ENCODE measurements at regions not wholly inside any gene's neighbourhood (a gene's known extent, or its start where the extent isn't known, plus 50 kb on each side); places are given as distances from the start of the nearest gene placed in this dataset.
"Not testable (repeated sequence)": the region's sequence is repeated elsewhere in the genome, so short reads cannot be mapped to it uniquely, and the experiment has no call there.

- no peak for DNase-seq
Measured at GRCh38 chr6:84635081-84635761, 129.2 kb downstream of the TBX18 start.

DNA sequence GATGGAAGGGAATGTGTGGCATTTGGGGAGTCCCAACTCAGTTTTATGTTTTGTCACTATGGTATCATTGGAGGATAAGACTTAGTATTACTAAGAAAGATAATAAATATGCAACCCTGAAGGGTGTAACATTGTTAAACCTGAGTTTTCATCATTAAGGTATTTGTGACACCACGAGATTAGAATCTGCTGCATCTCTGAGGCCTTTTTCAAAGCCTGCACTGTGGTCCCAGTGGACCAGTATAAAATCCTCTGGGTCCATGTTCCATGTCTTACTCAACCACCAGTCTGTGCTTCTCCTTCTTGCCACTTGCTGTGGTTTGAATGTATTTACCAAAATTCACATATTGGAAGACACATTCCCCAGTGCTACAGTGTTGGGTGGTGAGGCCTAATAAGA is 130.6 kb downstream of the TBX18 start:
- DNase-seq, result no peak

GRCh38 chr6:84626527-84626926 is 137.9 kb downstream of the TBX18 start:
- not testable (repeated sequence) for DNase-seq

- no peak for DNase-seq
Measured at GRCh38 chr6:84625506-84625905, 138.9 kb downstream of the TBX18 start.

DNA sequence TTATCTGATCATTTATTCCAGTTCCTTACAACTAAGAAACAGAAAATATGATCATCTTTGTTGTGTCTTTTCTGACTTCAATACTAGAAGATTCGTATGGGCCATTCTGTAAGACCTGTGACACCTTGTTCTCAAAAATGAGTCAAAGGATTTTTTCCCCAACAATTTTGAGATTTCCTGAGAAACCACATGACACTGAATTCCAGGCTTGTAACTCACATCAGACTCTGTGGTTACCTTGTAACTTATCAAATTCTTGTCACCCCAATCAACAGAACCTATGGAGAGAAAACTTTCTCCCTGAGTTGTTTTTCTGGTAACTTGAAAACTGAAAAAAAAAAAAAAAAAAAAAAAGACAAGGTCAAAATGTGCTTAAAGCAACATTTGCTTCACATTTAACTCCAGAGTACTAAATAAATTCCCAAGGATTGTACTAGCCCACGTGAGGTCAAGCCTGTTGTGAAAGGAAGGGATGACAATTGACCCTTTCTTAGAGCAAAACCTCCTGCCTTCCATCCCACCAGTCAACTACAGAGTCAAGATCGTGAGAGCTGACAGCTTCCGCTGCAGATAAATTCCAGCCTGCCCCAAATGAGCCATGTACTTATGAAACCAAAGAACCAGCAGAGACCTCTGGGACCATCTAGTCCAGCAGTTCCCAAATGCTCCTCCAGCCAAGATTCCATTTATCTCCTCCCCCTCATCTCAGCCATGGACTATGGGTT is 140.3 kb downstream of the TBX18 start:
- DNase-seq, result no peak

GRCh38 chr6:84618836-84619235 is 145.6 kb downstream of the TBX18 start:
- DNase-seq, result no peak

GRCh38 chr6:84618046-84618752 is 146.2 kb downstream of the TBX18 start:
- DNase-seq, result no peak

- DNase-seq, result no peak
Measured at GRCh38 chr6:84615987-84616386, 148.4 kb downstream of the TBX18 start.

GRCh38 chr6:84615113-84615850 is 149.1 kb downstream of the TBX18 start:
- DNase-seq, result no peak

- DNase-seq, result no peak
Measured at GRCh38 chr6:84606860-84607259, 157.5 kb downstream of the TBX18 start.

- DNase-seq, result no peak
Measured at GRCh38 chr6:84605298-84605697, 159.1 kb downstream of the TBX18 start.

DNA sequence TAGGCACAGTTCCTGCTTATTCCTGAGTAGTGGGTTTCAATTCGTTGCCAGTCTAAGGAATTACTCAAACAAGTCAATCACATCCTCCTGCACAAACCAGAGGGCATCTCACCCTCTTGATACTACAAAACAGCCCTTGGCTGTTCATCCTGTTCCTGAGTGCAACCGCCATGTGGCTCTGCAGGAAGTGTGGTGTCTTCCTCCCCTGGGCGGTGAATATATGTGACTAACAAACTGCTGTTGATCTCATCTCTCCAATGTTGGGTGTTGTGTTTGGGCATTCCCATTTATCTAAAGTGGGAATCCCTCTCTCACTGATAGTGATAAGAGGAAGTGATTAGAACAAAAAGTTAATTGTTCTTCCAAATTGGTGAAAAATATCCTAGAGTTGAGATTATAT is 163.0 kb downstream of the TBX18 start:
- DNase-seq, result no peak

DNA sequence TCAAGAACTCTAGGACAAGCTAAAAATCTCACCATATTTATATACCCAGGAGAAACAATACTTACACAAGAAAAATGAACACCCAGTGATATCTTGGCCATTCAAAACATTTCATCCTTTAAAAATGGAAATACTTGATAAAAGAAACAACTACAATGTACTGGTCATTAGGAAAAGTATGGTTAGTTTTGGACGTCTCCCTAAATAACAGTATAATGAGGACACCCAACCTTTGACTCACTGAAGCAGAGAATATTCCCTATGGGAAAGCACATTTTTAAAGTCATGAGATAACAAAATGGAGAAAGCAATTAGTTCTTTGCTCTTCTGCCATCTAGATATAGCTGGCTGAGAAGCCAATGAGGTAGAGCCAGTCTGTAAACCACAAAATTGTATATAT is 164.4 kb downstream of the TBX18 start:
- DNase-seq, result no peak

DNA sequence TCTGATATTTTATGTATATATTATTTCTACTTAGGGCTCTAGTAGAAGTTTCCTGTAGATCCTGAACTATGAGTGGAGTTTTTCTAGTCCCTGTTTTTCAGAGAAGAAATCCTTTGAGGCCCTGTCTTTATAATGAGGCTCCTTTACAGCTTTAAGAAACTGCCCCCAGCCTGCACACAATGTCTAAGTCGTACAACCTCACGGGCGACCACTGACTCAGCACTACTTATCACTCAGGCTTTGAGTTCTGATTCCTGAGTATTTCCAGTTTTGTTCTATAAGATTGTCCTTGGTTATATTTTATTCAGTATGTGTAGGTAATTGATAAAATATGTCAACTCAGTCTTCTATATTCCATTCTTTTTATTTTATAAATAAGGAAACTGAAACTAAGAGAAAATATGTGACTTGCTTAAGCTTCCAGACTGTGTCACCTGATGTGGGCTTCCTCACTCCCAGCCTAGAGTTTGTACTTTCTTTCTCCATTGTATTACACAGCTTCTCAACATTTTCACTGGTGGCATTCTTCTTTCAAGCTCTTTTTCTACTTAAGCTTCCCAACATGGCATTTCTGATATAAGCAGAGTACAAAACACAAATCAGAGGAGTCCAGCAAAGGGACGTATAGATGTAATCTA is 167.0 kb downstream of the TBX18 start:
- no peak for DNase-seq

GRCh38 chr6:84596488-84596887 is 167.9 kb downstream of the TBX18 start:
- no peak for DNase-seq

- no peak for DNase-seq
Measured at GRCh38 chr6:84588697-84589080, 175.7 kb downstream of the TBX18 start.

DNA sequence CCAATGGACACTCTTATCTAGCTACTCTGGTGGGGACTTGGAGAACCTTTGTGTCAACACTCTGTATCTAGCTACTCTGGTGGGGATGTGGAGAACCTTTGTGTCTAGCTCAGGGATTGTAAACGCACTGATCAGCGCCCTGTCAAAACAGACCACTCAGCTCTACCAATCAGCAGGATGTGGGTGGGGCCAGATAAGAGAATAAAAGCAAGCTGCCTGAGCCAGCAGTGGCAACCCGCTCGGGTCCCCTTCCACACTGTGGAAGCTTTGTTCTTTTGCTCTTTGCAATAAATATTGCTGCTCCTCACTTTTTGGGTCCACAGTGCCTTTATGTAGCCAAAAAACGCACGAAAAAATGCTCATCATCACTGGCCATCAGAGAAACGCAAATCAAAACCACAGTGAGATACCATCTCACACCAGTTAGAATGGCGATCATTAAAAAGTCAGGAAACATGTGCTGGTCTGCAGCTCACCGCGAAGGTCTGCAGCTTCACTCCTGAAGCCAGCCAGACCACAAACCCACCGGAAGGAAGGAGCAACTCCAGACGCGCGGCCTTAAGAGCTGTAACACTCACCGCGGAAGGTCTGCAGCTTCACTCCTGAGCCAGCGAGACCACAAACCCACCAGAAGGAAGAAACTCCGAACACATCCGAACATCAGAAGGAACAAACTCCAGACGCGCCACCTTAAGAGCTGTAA is 176.3 kb downstream of the TBX18 start:
- DNase-seq, result not testable (repeated sequence)

DNA sequence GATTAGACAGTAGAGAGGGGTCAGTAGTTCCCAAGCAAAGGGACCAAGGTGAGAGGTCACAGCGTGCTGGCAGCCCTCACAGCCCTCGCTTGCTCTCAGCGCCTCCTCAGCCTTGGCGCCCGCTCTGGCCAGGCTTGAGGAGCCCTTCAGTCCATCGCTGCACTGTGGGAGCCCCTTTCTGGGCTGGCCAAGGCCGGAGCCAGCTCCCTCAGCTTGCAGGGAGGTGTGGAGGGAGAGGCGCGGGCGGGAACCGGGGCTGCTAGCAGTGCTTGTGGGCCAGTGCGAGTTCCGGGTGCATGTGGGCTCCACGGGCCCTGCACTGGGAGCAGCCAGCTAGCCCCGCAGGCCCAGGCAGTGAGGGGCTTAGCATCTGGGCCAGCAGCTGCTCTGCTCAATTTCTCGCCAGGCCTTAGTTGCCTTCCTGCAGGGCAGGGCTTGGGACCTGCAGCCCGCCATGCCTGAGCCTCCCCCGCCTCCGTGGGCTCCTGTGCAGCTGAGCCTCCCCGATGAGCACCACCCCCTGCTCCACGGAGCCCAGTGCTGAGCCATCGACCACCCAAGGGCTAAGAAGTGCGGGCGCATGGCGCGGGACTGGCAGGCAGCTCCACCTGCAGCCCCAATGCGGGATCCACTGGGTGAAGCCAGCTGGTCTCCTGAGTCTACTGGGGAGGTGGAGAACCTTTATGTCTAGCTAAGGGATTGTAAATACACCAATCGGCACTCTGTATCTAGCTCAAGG is 177.0 kb downstream of the TBX18 start:
- not testable (repeated sequence) for DNase-seq

- no peak for DNase-seq
Measured at GRCh38 chr6:84583784-84584183, 180.6 kb downstream of the TBX18 start.

DNA sequence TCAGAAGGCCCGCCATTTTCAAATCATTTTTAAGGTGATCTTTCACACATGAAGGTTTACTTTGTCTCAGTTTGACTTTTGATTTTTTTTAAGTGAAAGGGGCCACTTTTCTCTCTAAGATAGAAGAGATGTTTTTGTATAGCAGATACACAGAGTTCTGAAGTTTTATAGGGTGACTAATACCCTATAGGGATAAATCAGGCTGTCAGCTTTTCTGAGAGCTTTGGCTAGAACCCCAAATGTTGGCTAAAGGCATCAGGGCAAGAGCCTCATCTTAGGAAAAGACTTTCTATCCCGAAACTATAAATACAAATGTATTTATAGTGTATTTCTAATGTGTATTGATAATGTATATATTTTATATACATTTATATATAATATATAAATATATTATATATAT is 181.4 kb downstream of the TBX18 start:
- DNase-seq, result no peak

DNA sequence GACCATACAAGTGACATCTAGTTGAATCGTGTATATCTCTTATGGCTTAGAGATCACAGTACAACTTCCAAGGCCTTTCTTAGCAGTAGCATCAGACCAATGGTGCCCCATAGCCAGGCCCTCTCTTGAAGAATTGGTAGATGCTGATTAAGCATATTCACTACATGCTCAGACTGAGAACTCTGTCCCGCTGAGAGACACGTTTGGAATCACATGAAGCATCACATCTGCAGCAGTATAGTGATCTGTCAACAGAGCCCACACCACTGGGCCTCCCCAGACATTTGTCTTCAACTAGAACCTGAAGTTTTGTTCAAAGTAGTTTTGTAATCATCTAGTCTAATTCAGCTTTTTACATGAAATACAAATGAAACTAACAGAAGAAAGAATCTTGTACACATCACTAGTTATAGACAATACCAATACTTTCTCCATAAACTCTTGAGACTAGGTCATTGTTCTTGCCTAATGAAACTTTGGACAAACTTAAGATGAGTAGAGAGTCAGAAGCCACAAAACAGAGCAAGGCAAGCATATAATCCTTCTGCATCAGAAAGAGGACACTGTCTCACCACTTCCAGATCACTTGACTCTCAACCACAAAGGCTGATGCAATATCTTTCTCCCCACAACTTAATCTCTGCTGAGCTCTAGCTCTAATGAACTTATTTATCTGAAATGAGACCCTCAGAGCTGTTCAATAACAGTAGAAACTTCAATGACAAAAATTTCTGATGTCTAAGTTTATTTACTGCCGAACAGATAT is 182.7 kb downstream of the TBX18 start:
- DNase-seq, result no peak

Data from NCI-H2029 treated with DMSO at 0.1 percent for 48 hours (cell line).